Trophoblast cell (in vitro differentiated cells and primary cell): ENCODE measurements at regions not wholly inside any gene's neighbourhood (a gene's known extent, or its start where the extent isn't known, plus 50 kb on each side); places are given as distances from the start of the nearest gene placed in this dataset.

Source experiments
- DNase-seq, 2 donors: peaks; one replicate each; pipeline ENCODE4 v3.0.0-alpha.2; 2016
- H2AFZ ChIP-seq: 2 replicates; pipeline ENCODE4 v1.6.1; 2013; ENCODE audit warnings: low read length, moderate library complexity, mild to moderate bottlenecking; ENCODE audit not compliant: insufficient read depth, poor library complexity
- H2AK5ac ChIP-seq: 2 replicates; pipeline ENCODE4 v1.6.1; 2013; ENCODE audit warnings: mild to moderate bottlenecking, low read length
- H2BK120ac ChIP-seq: 2 replicates; pipeline ENCODE4 v1.6.1; 2013; ENCODE audit warnings: low read length, mild to moderate bottlenecking, moderate library complexity; ENCODE audit not compliant: insufficient read depth, poor library complexity
- H2BK12ac ChIP-seq: 2 replicates; pipeline ENCODE4 v1.6.1; 2013; ENCODE audit warnings: mild to moderate bottlenecking, low read length, moderate library complexity
- H2BK5ac ChIP-seq: 2 replicates; pipeline ENCODE4 v1.6.1; 2013; ENCODE audit warnings: low read length, low read depth, moderate library complexity, mild to moderate bottlenecking; ENCODE audit not compliant: poor library complexity
- H3K14ac ChIP-seq: 2 replicates; pipeline ENCODE4 v1.6.1; 2013; ENCODE audit warnings: mild to moderate bottlenecking, low read length
- H3K18ac ChIP-seq: 2 replicates; pipeline ENCODE4 v1.6.1; 2013; ENCODE audit warnings: mild to moderate bottlenecking, low read length
- H3K23ac ChIP-seq: 2 replicates; pipeline ENCODE4 v1.6.1; 2013; ENCODE audit warnings: low read length
- H3K27ac ChIP-seq: 2 replicates; pipeline ENCODE4 v1.5.1; 2013; ENCODE audit warnings: low read depth, mild to moderate bottlenecking, inconsistent platforms, low read length, moderate library complexity
- H3K27me3 ChIP-seq: 2 replicates; pipeline ENCODE4 v1.6.1; 2013; ENCODE audit warnings: inconsistent platforms, mild to moderate bottlenecking, low read length, moderate library complexity; ENCODE audit not compliant: insufficient read depth
- H3K36me3 ChIP-seq, 2 experiments: 1 replicate in 1 of 2; 2 replicates in 1 of 2; pipeline ENCODE4 v1.6.1; 2013; ENCODE audit warnings: low read length in 2 of 2, mild to moderate bottlenecking in 2 of 2, moderate library complexity in 1 of 2; ENCODE audit not compliant: insufficient read depth in 2 of 2, control insufficient read depth in 1 of 2
- H3K4ac ChIP-seq: 2 replicates; pipeline ENCODE4 v1.6.1; 2013; ENCODE audit warnings: low read depth, mild to moderate bottlenecking, low read length, moderate library complexity
- H3K4me1 ChIP-seq, 2 experiments: 1 replicate in 1 of 2; 2 replicates in 1 of 2; pipeline ENCODE4 v1.6.1; 2013; ENCODE audit warnings: low read length in 2 of 2, mild to moderate bottlenecking in 2 of 2, moderate library complexity in 1 of 2; ENCODE audit not compliant: insufficient read depth in 2 of 2, control insufficient read depth in 1 of 2
- H3K4me2 ChIP-seq: 2 replicates; pipeline ENCODE4 v1.6.1; 2013; ENCODE audit warnings: inconsistent platforms, mild to moderate bottlenecking, low read length, moderate library complexity
- H3K4me3 ChIP-seq: 2 replicates; pipeline ENCODE4 v1.5.1; 2013; ENCODE audit warnings: mild to moderate bottlenecking, low read depth, low read length, inconsistent platforms
- H3K79me1 ChIP-seq: one replicate; pipeline ENCODE4 v1.6.1; 2013; ENCODE audit warnings: low read length
- H3K79me2 ChIP-seq: 2 replicates; pipeline ENCODE4 v1.6.1; 2013; ENCODE audit warnings: low read length, mild to moderate bottlenecking; ENCODE audit not compliant: control insufficient read depth, insufficient read depth, poor library complexity
- H3K9ac ChIP-seq: 2 replicates; pipeline ENCODE4 v1.6.1; 2013; ENCODE audit warnings: mild to moderate bottlenecking, low read length
- H3K9me3 ChIP-seq: 2 replicates; pipeline ENCODE4 v1.6.1; 2013; ENCODE audit warnings: low read depth, mild to moderate bottlenecking, control low read depth, inconsistent platforms, low read length; ENCODE audit not compliant: insufficient read depth
- H4K12ac ChIP-seq: 2 replicates; pipeline ENCODE4 v1.6.1; 2013; ENCODE audit warnings: low read depth, mild to moderate bottlenecking, low read length, moderate library complexity
- H4K8ac ChIP-seq: 2 replicates; pipeline ENCODE4 v1.6.1; 2013; ENCODE audit warnings: low read depth, mild to moderate bottlenecking, low read length, moderate library complexity
- H4K91ac ChIP-seq: one replicate; pipeline ENCODE4 v1.6.1; 2013; ENCODE audit warnings: low read depth, mild to moderate bottlenecking, low read length, moderate library complexity
- WGBS: extraction: QIAGEN DNeasy Blood & Tissue Kit; methylation state at CpG from one replicate; pipeline ENCODE4 v1.1.7; 2013; ENCODE audit warnings: missing lambda C conversion rate; ENCODE audit not compliant: insufficient read length, insufficient coverage; ENCODE audit errors: extremely low coverage; 5-methylcytosine and 5-hydroxymethylcytosine counted together

DNA sequence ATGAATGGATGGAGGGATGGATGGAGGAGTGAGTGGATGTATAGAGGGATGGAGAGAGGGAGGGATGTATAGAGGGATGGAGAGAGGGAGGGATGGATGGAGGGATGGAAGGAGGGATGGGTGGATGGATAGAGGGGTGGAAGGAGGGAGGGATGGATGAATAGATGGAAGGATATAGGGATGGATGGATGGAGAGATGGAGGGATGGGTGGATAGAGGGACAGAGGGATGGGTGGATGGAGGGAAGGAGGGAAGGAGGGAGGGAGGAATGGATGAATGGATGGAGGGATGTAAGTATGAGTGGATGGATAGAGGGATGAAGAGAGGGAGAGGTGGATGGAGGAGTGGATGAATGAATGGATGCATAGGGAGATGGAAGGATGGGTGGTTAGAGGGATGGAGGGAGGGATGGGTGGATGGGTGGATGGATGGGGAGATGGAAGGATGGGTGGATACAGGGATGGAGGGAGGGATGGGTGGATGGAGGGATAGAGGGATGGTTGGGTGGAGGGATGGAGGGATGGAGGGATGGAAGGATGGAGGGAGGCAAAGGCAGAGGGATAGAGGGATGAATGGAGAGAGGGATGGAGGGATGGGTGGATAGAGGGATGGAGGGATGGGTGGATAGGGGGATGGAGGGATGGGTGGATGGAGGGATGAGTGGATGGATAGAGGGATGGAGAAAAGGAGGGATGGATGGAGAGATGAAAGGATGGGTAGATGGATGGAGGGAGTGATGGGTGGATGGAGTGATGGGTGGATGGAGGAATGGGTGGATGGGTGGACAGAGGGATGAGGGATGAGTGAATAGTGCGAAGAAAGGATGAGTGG, 313.8 kb downstream of the UACA start:
- no peak overlapping the region for H2AFZ ChIP-seq
- H3K4me3 ChIP-seq, result no peak overlapping the region
- H4K12ac ChIP-seq, result no peak overlapping the region
- no peaks in the 10 kb centered on the region for H3K27me3 ChIP-seq
- no peak for DNase-seq
- no peak overlapping the region for H4K91ac ChIP-seq
- no peak overlapping the region for H3K27ac ChIP-seq
- no peak overlapping the region for H3K4ac ChIP-seq
- no peaks in the 10 kb centered on the region for H3K36me3 ChIP-seq
- no peak overlapping the region for H2AK5ac ChIP-seq
- no peak overlapping the region for H2BK5ac ChIP-seq
- no peaks in the 10 kb centered on the region for H3K79me1 ChIP-seq
- H4K8ac ChIP-seq, result no peak overlapping the region
- H3K14ac ChIP-seq, result no peak overlapping the region
- no peak overlapping the region for H3K18ac ChIP-seq
- H3K4me1 ChIP-seq, result peaks cover 3% of the 10 kb centered on the region in 2 experiments
- H3K4me2 ChIP-seq, result no peak overlapping the region
- H3K79me2 ChIP-seq, result no peaks in the 10 kb centered on the region
- peaks cover 4% of the 10 kb centered on the region for H3K9me3 ChIP-seq
- H2BK12ac ChIP-seq, result no peak overlapping the region
- H3K9ac ChIP-seq, result no peak overlapping the region
- no peak overlapping the region for H2BK120ac ChIP-seq
- WGBS, result 100% methylated on average over 1 of the region's 1 CpG
- no peak overlapping the region for H3K23ac ChIP-seq

DNA sequence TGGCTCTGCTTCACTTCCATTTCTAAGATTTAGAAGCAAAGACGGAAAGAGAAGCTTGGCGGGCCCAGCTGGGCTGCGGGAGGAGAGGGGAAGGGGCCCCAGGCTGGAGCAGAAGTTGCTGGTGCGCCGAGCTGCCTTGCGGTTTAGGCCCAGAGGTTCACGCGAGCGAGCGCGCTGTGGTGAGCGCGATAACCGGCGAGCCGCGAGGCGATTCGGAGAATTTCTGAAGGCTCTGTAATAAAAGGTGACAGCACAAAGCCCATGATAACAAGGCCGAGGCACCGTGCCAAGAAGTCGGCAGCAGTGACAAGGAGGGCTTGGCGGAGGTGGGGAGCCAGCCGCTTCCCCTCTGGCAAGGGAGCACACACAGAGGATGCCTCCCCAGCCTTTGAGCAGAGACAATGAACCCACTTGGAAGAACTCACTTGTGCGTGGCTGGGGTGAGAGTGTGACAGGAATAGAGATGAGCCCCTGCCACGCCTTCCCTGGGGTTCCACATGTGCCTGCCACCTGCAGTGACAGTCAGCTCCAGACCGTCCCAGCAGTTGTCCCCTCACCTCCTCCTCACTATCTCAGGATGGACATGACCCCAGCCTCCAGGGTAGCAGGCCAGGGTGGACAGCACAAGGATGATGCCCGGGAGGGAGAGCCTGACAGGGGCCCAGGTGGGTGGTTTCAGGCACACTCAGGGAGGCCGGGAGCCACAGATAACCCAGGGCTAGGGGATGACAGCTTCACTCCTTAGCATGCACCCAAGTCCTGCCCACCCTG, 315.2 kb downstream of the UACA start:
- no CpG with 5 or more reads among the region's 29 CpGs for WGBS
- Histone ChIP-seq H3K4me3 (no peak overlapping the region), H4K12ac (no peak overlapping the region), H2BK5ac (no peak overlapping the region), H3K27me3 (no peaks in the 10 kb centered on the region), H3K27ac (no peak overlapping the region), H3K36me3 (no peaks in the 10 kb centered on the region), H3K14ac (no peak overlapping the region), H3K4ac (no peak overlapping the region), H3K9ac (no peak overlapping the region), H3K79me2 (no peaks in the 10 kb centered on the region), H3K4me2 (no peak overlapping the region), H3K18ac (no peak overlapping the region), H2AFZ (no peak overlapping the region), H4K91ac (no peak overlapping the region), H2BK12ac (no peak overlapping the region), H3K23ac (no peak overlapping the region), H3K4me1 (peaks cover 3% of the 10 kb centered on the region in 2 experiments), H3K9me3 (peaks cover 4% of the 10 kb centered on the region), H2BK120ac (no peak overlapping the region), H4K8ac (no peak overlapping the region), H2AK5ac (no peak overlapping the region), H3K79me1 (no peaks in the 10 kb centered on the region)
- no peak for DNase-seq

DNA sequence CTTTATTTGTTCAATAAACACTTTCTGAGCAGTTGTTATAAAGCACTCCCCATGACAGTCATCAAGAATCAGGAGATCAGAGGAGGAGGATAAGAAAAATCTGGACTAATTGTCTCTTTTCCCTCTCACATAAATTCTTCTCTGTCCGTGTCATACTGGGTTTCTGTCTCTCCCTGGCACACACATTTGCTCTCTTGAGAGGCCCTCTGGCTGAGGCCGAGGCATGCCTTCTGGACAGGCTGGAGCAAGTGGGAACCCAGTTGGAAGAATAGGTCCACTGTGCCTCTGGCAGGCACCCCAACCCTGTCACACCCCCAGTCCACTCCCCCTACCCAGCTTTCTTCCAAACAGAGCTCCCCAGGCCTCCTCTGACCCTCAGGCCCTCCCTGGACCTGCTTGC, 315.8 kb downstream of the UACA start:
- Histone ChIP-seq H3K9me3 (peaks cover 4% of the 10 kb centered on the region), H3K4me1 (peaks cover 3% of the 10 kb centered on the region in 2 experiments), H3K4ac (no peak overlapping the region), H3K4me2 (no peak overlapping the region), H3K4me3 (no peak overlapping the region), H4K12ac (no peak overlapping the region), H2AK5ac (no peak overlapping the region), H3K79me1 (no peaks in the 10 kb centered on the region), H4K91ac (no peak overlapping the region), H2BK12ac (no peak overlapping the region), H4K8ac (no peak overlapping the region), H3K27me3 (no peaks in the 10 kb centered on the region), H2BK120ac (no peak overlapping the region), H2AFZ (no peak overlapping the region), H3K23ac (no peak overlapping the region), H3K27ac (no peak overlapping the region), H3K14ac (no peak overlapping the region), H3K36me3 (no peaks in the 10 kb centered on the region), H3K9ac (no peak overlapping the region), H3K79me2 (no peaks in the 10 kb centered on the region), H3K18ac (no peak overlapping the region), H2BK5ac (no peak overlapping the region)
- DNase-seq, result no peak
- no CpG with 5 or more reads among the region's 2 CpGs for WGBS

DNA sequence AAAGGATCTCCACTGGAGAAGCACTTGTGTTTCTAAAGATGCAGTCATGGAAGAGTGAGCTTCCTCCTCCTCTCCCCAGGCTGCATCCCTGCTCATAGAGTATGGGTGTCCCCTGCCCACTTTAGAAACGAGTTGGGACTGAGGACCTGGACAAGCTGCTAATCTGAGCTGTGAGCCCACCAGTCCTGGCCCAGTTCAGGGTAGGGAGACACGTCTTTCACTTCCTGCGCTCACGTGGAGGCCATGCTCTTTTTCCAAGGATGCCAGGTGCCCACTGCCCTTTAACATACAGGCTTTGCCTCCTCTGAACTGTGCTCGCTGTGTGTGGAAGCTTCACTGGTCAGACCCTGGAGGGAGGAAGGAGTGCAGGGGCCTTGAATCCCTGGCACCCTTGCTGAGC, 316.3 kb downstream of the UACA start:
- Histone ChIP-seq H4K8ac (no peak overlapping the region), H3K36me3 (no peaks in the 10 kb centered on the region), H3K27ac (no peak overlapping the region), H3K23ac (no peak overlapping the region), H2AFZ (no peak overlapping the region), H3K9ac (no peak overlapping the region), H2AK5ac (no peak overlapping the region), H2BK5ac (no peak overlapping the region), H3K79me2 (no peaks in the 10 kb centered on the region), H4K12ac (no peak overlapping the region), H3K4ac (no peak overlapping the region), H2BK12ac (no peak overlapping the region), H3K18ac (no peak overlapping the region), H4K91ac (no peak overlapping the region), H3K9me3 (peaks cover 4% of the 10 kb centered on the region), H2BK120ac (no peak overlapping the region), H3K27me3 (no peaks in the 10 kb centered on the region), H3K4me2 (no peak overlapping the region), H3K14ac (no peak overlapping the region), H3K79me1 (no peaks in the 10 kb centered on the region), H3K4me1 (peaks cover 1 to 2% of the 10 kb centered on the region in 2 experiments), H3K4me3 (no peak overlapping the region)
- whole genome bisulfite sequencing, result no CpG with 5 or more reads among the region's 5 CpGs
- no peak for DNase-seq
